Erythroblast (primary cell): ENCODE measurements at regions not wholly inside any gene's neighbourhood (a gene's known extent, or its start where the extent isn't known, plus 50 kb on each side); places are given as distances from the start of the nearest gene placed in this dataset.
"Not testable (repeated sequence)": the region's sequence is repeated elsewhere in the genome, so short reads cannot be mapped to it uniquely, and the experiment has no call there.

Experiments
- GATA1 ChIP-seq: IDR thresholded peaks from 2 replicates; pipeline ENCODE4 v1.6.1; 2011; ENCODE audit warnings: low read depth, mild to moderate bottlenecking, control low read depth, low read length, moderate library complexity
- POLR2A ChIP-seq: IDR thresholded peaks from 2 replicates; pipeline ENCODE4 v1.6.1; 2011; ENCODE audit warnings: mild to moderate bottlenecking, low read length

DNA sequence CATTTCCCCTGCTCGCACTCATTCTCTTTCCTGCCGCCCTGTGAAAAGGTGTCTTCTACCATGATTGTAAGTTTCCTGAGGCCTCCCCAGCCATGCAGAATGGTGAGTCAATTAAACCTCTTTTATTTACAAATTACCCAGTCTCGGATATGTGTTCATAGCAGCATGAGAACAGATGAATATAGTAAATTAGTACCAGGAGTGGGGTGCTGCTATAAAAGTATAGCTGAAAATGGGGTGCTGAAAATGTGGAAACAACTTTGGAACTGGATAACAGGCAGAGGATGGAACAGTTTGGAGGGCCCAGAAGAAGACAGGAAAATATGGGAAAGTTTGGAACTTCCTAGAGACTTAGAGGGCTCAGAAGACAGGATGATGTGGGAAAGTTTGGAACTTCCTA lies 204.2 kb downstream of the CPEB2 start:
- not testable (repeated sequence) for TF ChIP-seq POLR2A, GATA1
